NT2/D1 (cell line): ENCODE measurements at regions not wholly inside any gene's neighbourhood (a gene's known extent, or its start where the extent isn't known, plus 50 kb on each side); places are given as distances from the start of the nearest gene placed in this dataset.

ENCODE experiments used
- YY1 ChIP-seq: IDR thresholded peaks from 2 replicates; pipeline ENCODE4 v1.6.1; 2011; ENCODE audit not compliant: insufficient read length, insufficient read depth
- ZNF274 ChIP-seq: IDR thresholded peaks from 2 replicates; pipeline ENCODE4 v1.6.1; 2011; ENCODE audit warnings: mild to moderate bottlenecking, low read depth, low read length

DNA sequence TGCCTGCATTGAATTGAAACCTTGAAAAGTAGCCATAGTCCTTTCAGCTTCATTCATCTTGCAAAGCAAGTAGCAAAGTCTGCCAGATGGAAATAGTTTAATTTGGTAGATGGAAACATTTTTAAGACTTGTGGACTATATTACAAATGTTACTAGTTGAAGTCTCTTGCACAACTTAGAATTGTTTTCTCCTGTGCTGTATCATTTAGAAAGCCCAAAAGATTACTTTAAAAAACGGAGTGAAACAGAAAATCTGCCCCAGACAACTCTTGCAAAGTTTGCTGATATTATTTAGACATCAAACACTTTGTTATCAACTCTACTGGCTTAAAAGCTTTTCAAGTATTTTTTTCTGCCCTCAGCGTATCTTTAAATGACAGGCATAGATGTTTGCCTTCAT lies 335.0 kb downstream of the RPRM start:
- TF ChIP-seq YY1 (no peak), ZNF274 (no peak)
